ENCODE measurements at regions not wholly inside any gene's neighbourhood (a gene's known extent, or its start where the extent isn't known, plus 50 kb on each side); places are given as distances from the start of the nearest gene placed in this dataset.
"Not testable (repeated sequence)": the region's sequence is repeated elsewhere in the genome, so short reads cannot be mapped to it uniquely, and the experiment has no call there.

GRCh38 chr20:29324516-29325303 is 1932.8 kb upstream of the DEFB115 start:
- in situ Hi-C loops (cut with MboI); H3K4me3 ChIP-seq; H3K9ac ChIP-seq; H3K4me2 ChIP-seq (ENCODE audit: unreplicated experiment); H3K27me3 ChIP-seq (replicated peaks; ENCODE audit: insufficient read depth); DNase-seq; H3K9me3 ChIP-seq (ENCODE audit: low read depth); H2AFZ ChIP-seq; H3F3A ChIP-seq (ENCODE audit: insufficient read depth); H3K36me3 ChIP-seq (ENCODE audit: low read depth); H3K27ac ChIP-seq; H4K20me1 ChIP-seq (ENCODE audit: insufficient read depth); H3K4me1 ChIP-seq (ENCODE audit: insufficient read depth); H3K79me2 ChIP-seq (ENCODE audit: insufficient read depth); H3K9me2 ChIP-seq (ENCODE audit: insufficient read depth): not testable (repeated sequence)
- 46 to 49% methylated on average over 32 to 34 of the region's 34 CpGs for WGBS, 2 experiments (ENCODE audit: low coverage in 1 of 2, low lambda C conversion rate in 2 of 2, missing lambda C conversion rate in 2 of 2)

DNA sequence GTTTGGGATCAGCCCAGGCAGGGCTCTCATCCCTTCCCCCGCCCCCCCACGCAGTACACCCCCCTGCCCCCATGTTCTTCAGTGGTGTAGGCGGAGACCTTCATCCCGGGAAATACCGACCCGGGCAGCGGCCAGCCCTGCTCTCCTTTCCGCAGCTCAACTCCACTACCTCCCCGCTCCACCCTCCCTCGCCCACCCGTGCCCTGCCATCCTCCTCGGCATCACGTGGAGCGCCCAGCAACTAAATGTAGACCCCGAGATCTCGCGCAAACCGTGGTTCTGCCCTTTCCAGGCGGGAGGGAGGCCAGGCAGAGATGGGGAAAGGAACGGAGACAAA is 1932.2 kb upstream of the DEFB115 start:
- Histone ChIP-seq H3K4me2 (ENCODE audit: unreplicated experiment) (no peak overlapping the region), H3K36me3 (ENCODE audit: low read depth) (no peaks in the 10 kb centered on the region), H3K9me2 (ENCODE audit: insufficient read depth) (no peaks in the 10 kb centered on the region), H3K4me1 (ENCODE audit: insufficient read depth) (no peaks in the 10 kb centered on the region), H2AFZ (no peak overlapping the region), H3K9ac (no peak overlapping the region), H3K27me3 (replicated peaks; ENCODE audit: insufficient read depth) (no peaks in the 10 kb centered on the region), H3F3A (ENCODE audit: insufficient read depth) (no peaks in the 10 kb centered on the region), H3K79me2 (ENCODE audit: insufficient read depth) (no peaks in the 10 kb centered on the region), H4K20me1 (ENCODE audit: insufficient read depth) (no peaks in the 10 kb centered on the region), H3K9me3 (ENCODE audit: low read depth) (no peaks in the 10 kb centered on the region), H3K4me3 (no peak overlapping the region), H3K27ac (no peak overlapping the region)
- no peak for DNase-seq
- in situ Hi-C loops (cut with MboI) = no loop called here
- WGBS, 2 experiments (ENCODE audit: low coverage in 1 of 2, low lambda C conversion rate in 2 of 2, missing lambda C conversion rate in 2 of 2) = 33 to 43% methylated on average over 19 to 20 of the region's 20 CpGs
- TF ChIP-seq EZH2 (IDR thresholded peaks at IDR 0.05; ENCODE audit: insufficient read depth, poor library complexity, severe bottlenecking) (no peak), EZH2phosphoT487 (IDR thresholded peaks at IDR 0.05; ENCODE audit: insufficient read depth, low read depth) (no peak)

GRCh38 chr20:29325781-29326180 is 1931.7 kb upstream of the DEFB115 start:
- H3K9me2 ChIP-seq (ENCODE audit: insufficient read depth); H3F3A ChIP-seq (ENCODE audit: insufficient read depth); H3K4me2 ChIP-seq (ENCODE audit: unreplicated experiment); H3K4me1 ChIP-seq (ENCODE audit: insufficient read depth); H3K9me3 ChIP-seq (ENCODE audit: low read depth); H3K27me3 ChIP-seq (replicated peaks; ENCODE audit: insufficient read depth); H3K4me3 ChIP-seq; DNase-seq; H4K20me1 ChIP-seq (ENCODE audit: insufficient read depth); H3K9ac ChIP-seq; in situ Hi-C loops (cut with MboI); H2AFZ ChIP-seq; H3K27ac ChIP-seq; H3K36me3 ChIP-seq (ENCODE audit: low read depth); H3K79me2 ChIP-seq (ENCODE audit: insufficient read depth): not testable (repeated sequence)
- 40 to 65% methylated on average over 15 to 16 of the region's 17 CpGs for WGBS, 2 experiments (ENCODE audit: low coverage in 1 of 2, low lambda C conversion rate in 2 of 2, missing lambda C conversion rate in 2 of 2)

DNA sequence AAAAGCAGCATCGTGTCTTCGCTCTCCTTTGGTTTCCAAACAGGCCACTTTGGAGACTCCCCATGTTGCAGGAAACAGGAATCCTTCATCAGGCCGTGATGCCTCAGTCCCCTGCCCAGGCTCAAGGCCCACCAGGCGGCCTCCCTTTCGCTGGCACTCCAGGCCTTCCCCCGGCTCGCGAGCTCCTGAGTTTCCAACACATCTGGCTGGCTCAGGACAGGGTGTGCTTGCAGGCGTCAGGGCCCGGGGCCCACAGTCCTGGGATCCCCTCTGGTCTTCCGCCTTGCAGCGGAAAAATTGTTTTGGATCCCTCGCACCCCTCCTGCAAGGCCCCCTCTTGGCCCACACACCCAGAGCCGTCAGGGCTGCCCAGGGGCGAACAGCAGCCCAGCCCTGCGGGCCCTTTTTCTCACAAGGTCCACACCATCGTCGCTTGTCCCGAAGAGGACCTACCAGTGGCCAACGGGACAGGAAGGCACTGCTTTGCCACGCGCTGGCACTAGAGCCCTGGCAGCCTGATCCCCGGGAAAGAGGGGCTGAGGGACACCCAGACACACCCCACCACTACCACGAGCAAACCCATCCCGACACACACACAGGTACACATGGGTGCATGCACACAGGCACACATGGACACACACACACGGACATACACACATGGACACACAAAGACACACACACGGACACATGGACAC is 1930.9 kb upstream of the DEFB115 start:
- TF ChIP-seq EZH2 (IDR thresholded peaks at IDR 0.05; ENCODE audit: insufficient read depth, poor library complexity, severe bottlenecking) (no peak), EZH2phosphoT487 (IDR thresholded peaks at IDR 0.05; ENCODE audit: insufficient read depth, low read depth) (no peak)
- H3K79me2 ChIP-seq (ENCODE audit: insufficient read depth) = no peaks in the 10 kb centered on the region
- WGBS, 2 experiments (ENCODE audit: low coverage in 1 of 2, low lambda C conversion rate in 2 of 2, missing lambda C conversion rate in 2 of 2) = 36 to 38% methylated on average over 27 of the region's 27 CpGs
- no peaks in the 10 kb centered on the region for H3K36me3 ChIP-seq (ENCODE audit: low read depth)
- no peak overlapping the region for H3K9ac ChIP-seq
- H3K27me3 ChIP-seq (replicated peaks; ENCODE audit: insufficient read depth) = no peaks in the 10 kb centered on the region
- H3K9me3 ChIP-seq (ENCODE audit: low read depth) = no peaks in the 10 kb centered on the region
- no peak overlapping the region for H3K27ac ChIP-seq
- H3K4me2 ChIP-seq (ENCODE audit: unreplicated experiment) = no peak overlapping the region
- H3K4me3 ChIP-seq = no peak overlapping the region
- H2AFZ ChIP-seq = no peak overlapping the region
- no peaks in the 10 kb centered on the region for H3K4me1 ChIP-seq (ENCODE audit: insufficient read depth)
- H4K20me1 ChIP-seq (ENCODE audit: insufficient read depth) = no peaks in the 10 kb centered on the region
- no peaks in the 10 kb centered on the region for H3K9me2 ChIP-seq (ENCODE audit: insufficient read depth)
- in situ Hi-C loops (cut with MboI) = no loop called here
- H3F3A ChIP-seq (ENCODE audit: insufficient read depth) = no peaks in the 10 kb centered on the region
- no peak for DNase-seq

DNA sequence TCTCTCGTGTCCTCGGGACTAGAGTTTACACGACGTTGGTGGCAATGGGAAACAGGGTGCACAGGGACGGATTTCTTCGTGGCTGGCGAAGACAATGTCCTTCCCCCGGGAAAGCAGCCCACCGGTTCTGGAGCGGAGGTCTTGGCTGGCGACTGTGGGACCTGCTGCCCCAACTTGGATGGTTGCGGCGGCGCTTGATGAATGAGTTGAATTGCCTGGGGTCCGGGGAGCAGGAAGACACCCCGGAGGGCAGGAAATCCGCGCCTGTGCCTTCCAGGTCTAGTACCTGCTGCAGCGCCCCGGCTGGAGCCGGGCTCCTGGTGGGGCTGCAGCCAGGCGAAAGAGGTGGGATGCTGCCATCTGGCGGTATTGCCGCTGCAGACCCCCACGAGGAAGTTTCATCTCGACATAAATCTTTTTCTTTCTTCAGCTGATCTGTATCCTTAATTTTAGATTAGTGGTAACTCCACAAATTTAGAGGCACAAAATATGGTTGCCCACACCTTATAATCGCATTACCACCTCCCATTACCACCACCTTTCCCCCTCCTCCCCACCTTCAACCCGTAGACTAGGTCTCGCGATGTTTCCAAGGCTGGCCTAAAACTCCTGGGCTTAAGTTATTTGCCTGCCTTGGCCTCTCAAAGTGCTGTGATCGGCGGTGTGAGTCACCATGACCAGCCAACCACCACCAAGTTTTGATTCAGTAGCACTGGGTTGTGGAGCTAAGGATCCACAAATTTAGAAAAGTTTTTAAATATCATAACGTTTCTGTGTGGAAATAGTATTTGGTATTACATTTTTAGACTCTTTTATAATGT is 1929.7 kb upstream of the DEFB115 start:
- H3K27me3 ChIP-seq (replicated peaks; ENCODE audit: insufficient read depth); H3K9me3 ChIP-seq (ENCODE audit: low read depth); H3K9me2 ChIP-seq (ENCODE audit: insufficient read depth); H3K9ac ChIP-seq; H3K79me2 ChIP-seq (ENCODE audit: insufficient read depth); H4K20me1 ChIP-seq (ENCODE audit: insufficient read depth); H3K27ac ChIP-seq; H2AFZ ChIP-seq; H3K4me3 ChIP-seq; H3F3A ChIP-seq (ENCODE audit: insufficient read depth); in situ Hi-C loops (cut with MboI); H3K36me3 ChIP-seq (ENCODE audit: low read depth); H3K4me2 ChIP-seq (ENCODE audit: unreplicated experiment); H3K4me1 ChIP-seq (ENCODE audit: insufficient read depth): not testable (repeated sequence)
- WGBS, 2 experiments (ENCODE audit: low coverage in 1 of 2, low lambda C conversion rate in 2 of 2, missing lambda C conversion rate in 2 of 2) = 20 to 24% methylated on average over 33 of the region's 33 CpGs
- DNase-seq = peak; percentile 20

GRCh38 chr20:29330429-29331115 is 1926.9 kb upstream of the DEFB115 start:
- H3K36me3 ChIP-seq (ENCODE audit: low read depth); H2AFZ ChIP-seq; H3K4me2 ChIP-seq (ENCODE audit: unreplicated experiment); H4K20me1 ChIP-seq (ENCODE audit: insufficient read depth); H3K4me3 ChIP-seq; H3F3A ChIP-seq (ENCODE audit: insufficient read depth); in situ Hi-C loops (cut with MboI); H3K9me3 ChIP-seq (ENCODE audit: low read depth); H3K27ac ChIP-seq; H3K4me1 ChIP-seq (ENCODE audit: insufficient read depth); H3K9me2 ChIP-seq (ENCODE audit: insufficient read depth); H3K79me2 ChIP-seq (ENCODE audit: insufficient read depth); H3K9ac ChIP-seq; H3K27me3 ChIP-seq (replicated peaks; ENCODE audit: insufficient read depth); DNase-seq: not testable (repeated sequence)
- WGBS, 2 experiments (ENCODE audit: low coverage in 1 of 2, low lambda C conversion rate in 2 of 2, missing lambda C conversion rate in 2 of 2) = 19 to 20% methylated on average over 10 of the region's 10 CpGs
